Neural cell (in vitro differentiated cells): ENCODE measurements at regions not wholly inside any gene's neighbourhood (a gene's known extent, or its start where the extent isn't known, plus 50 kb on each side); places are given as distances from the start of the nearest gene placed in this dataset.

ENCODE experiments used
- H2AFZ ChIP-seq: fragments of 200-600, 300-800 bp; sonication (generic), shearing (Covaris generic); 2 replicates; pipeline ENCODE4 v1.6.0; 2014; ENCODE audit warnings: low read depth, mild to moderate bottlenecking, antibody characterized with exemption, low read length, moderate library complexity
- H3F3A ChIP-seq: fragments of 200-600 bp; shearing (Covaris generic); 2 replicates; pipeline ENCODE4 v1.6.1; 2016; ENCODE audit warnings: mild to moderate bottlenecking, moderate library complexity, mixed read lengths, antibody characterized with exemption, low read length; ENCODE audit not compliant: insufficient read depth, poor library complexity, severe bottlenecking
- H3K27ac ChIP-seq: fragments of 200-600, 300-800 bp; sonication (generic), shearing (Covaris generic); 2 replicates; pipeline ENCODE4 v1.5.1; 2014; ENCODE audit warnings: mild to moderate bottlenecking, low read length, moderate library complexity
- H3K27me3 ChIP-seq: fragments of 300-800, 200-600 bp; sonication (generic), shearing (Covaris generic); 2 replicates; pipeline ENCODE4 v1.6.0; 2014; ENCODE audit warnings: mild to moderate bottlenecking, low read depth, low read length, moderate library complexity; ENCODE audit not compliant: insufficient read depth
- H3K36me3 ChIP-seq: fragments of 300-800, 200-600 bp; sonication (generic), shearing (Covaris generic); 2 replicates; pipeline ENCODE4 v1.5.1; 2014; ENCODE audit warnings: mild to moderate bottlenecking, antibody characterized with exemption, low read length, moderate library complexity; ENCODE audit not compliant: insufficient read depth
- H3K4me2 ChIP-seq: fragments of 300-800, 200-600 bp; sonication (generic), shearing (Covaris generic); 2 replicates; pipeline ENCODE4 v1.6.0; 2014; ENCODE audit warnings: mild to moderate bottlenecking, low read length
- H3K4me3 ChIP-seq: fragments of 300-800, 200-600 bp; sonication (generic), shearing (Covaris generic); 2 replicates; pipeline ENCODE4 v1.5.1; 2014; ENCODE audit warnings: mild to moderate bottlenecking, low read length, moderate library complexity
- H3K79me2 ChIP-seq: fragments of 200-600 bp; shearing (Covaris generic); replicated peaks from 2 replicates; pipeline ENCODE4 v1.6.0; 2014; ENCODE audit warnings: mild to moderate bottlenecking, low read length, moderate library complexity; ENCODE audit not compliant: insufficient read depth
- H3K9ac ChIP-seq: fragments of 300-800, 200-600 bp; sonication (generic), shearing (Covaris generic); 2 replicates; pipeline ENCODE4 v1.6.1; 2016; ENCODE audit warnings: mild to moderate bottlenecking, low read length, mixed read lengths
- H3K9me2 ChIP-seq: fragments of 200-600 bp; shearing (Covaris generic); 2 replicates; pipeline ENCODE4 v1.6.1; 2016; ENCODE audit warnings: mild to moderate bottlenecking, low read length, mixed read lengths; ENCODE audit not compliant: insufficient read depth
- H3K9me3 ChIP-seq: fragments of 200-600, 300-800 bp; sonication (generic), shearing (Covaris generic); 2 replicates; pipeline ENCODE4 v1.6.1; 2016; ENCODE audit warnings: mild to moderate bottlenecking, mixed run types, low read length, moderate library complexity, mixed read lengths
- H4K20me1 ChIP-seq: fragments of 200-600 bp; shearing (Covaris generic); 2 replicates; pipeline ENCODE4 v1.6.1; 2016; ENCODE audit warnings: mild to moderate bottlenecking, mixed run types; ENCODE audit not compliant: insufficient read depth
- EP300 ChIP-seq: fragments of 450-650 bp; conservative IDR thresholded peaks from 2 replicates; pipeline ENCODE4 v1.6.1; 2014; ENCODE audit warnings: antibody characterized with exemption, mild to moderate bottlenecking, moderate library complexity; ENCODE audit not compliant: poor library complexity, severe bottlenecking
- EZH2 ChIP-seq: fragments of 200-600, 300-800 bp; shearing (Covaris generic), sonication (generic); IDR thresholded peaks from 2 replicates; pipeline ENCODE4 v1.6.1; 2014; ENCODE audit warnings: antibody characterized with exemption, low read length, borderline replicate concordance, mild to moderate bottlenecking; ENCODE audit not compliant: insufficient read depth, poor library complexity, severe bottlenecking
- MXI1 ChIP-seq: fragments of 450-650 bp; conservative IDR thresholded peaks from 2 replicates; pipeline ENCODE4 v1.6.1; 2014; ENCODE audit warnings: antibody characterized with exemption, mild to moderate bottlenecking; ENCODE audit not compliant: poor library complexity, severe bottlenecking
- POLR2AphosphoS5 ChIP-seq: IDR thresholded peaks from 2 replicates; pipeline ENCODE4 v1.6.1; 2012
- RAD21 ChIP-seq: fragments of 450-650 bp; conservative IDR thresholded peaks from 2 replicates; pipeline ENCODE4 v1.6.1; 2014; ENCODE audit warnings: antibody characterized with exemption, mild to moderate bottlenecking, moderate library complexity
- SMC3 ChIP-seq: fragments of 450-650 bp; conservative IDR thresholded peaks from 2 replicates; pipeline ENCODE4 v1.6.1; 2014; ENCODE audit warnings: antibody characterized with exemption, mild to moderate bottlenecking, moderate library complexity; ENCODE audit not compliant: poor library complexity
- TAF1 ChIP-seq: IDR thresholded peaks from 2 replicates; pipeline ENCODE4 v1.6.1; 2012; ENCODE audit warnings: low read depth
- TF ChIP-seq, protein P1 (sequence below): fragments of 450-650 bp; IDR thresholded peaks from 2 replicates; pipeline ENCODE4 v1.5.1; 2014; ENCODE audit warnings: antibody characterized with exemption, mild to moderate bottlenecking, moderate library complexity; ENCODE audit not compliant: poor library complexity, severe bottlenecking
- TF ChIP-seq, protein P2 (sequence below): IDR thresholded peaks from 2 replicates; pipeline ENCODE4 v1.6.1; 2012; ENCODE audit warnings: borderline replicate concordance

DNA sequence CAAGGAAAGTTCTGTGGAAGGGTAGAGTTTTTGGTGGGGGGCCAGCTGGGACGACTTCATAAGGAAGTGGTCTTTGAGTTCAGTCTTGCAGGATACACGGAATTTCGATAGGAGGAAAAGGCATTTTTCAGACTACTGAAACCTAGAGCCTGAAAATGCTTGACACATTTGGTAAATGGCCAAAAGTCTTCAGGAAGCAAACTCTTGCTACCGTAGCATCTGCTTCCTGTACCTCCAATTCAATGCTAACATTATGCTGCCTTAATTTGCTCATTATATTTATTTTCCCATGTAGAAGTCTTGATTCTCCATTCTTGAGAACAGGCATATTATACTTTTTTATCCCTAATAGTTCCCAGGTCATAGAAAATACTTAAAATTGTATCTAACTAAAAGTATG, 129.3 kb upstream of the MED13 start:
- H3K36me3 ChIP-seq = no peaks in the 10 kb centered on the region
- H3K9ac ChIP-seq = no peak overlapping the region
- no peak for TF ChIP-seq TAF1
- TF ChIP-seq, protein P1, sequence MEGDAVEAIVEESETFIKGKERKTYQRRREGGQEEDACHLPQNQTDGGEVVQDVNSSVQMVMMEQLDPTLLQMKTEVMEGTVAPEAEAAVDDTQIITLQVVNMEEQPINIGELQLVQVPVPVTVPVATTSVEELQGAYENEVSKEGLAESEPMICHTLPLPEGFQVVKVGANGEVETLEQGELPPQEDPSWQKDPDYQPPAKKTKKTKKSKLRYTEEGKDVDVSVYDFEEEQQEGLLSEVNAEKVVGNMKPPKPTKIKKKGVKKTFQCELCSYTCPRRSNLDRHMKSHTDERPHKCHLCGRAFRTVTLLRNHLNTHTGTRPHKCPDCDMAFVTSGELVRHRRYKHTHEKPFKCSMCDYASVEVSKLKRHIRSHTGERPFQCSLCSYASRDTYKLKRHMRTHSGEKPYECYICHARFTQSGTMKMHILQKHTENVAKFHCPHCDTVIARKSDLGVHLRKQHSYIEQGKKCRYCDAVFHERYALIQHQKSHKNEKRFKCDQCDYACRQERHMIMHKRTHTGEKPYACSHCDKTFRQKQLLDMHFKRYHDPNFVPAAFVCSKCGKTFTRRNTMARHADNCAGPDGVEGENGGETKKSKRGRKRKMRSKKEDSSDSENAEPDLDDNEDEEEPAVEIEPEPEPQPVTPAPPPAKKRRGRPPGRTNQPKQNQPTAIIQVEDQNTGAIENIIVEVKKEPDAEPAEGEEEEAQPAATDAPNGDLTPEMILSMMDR = no peak
- no peak for TF ChIP-seq EZH2
- TF ChIP-seq, protein P2, sequence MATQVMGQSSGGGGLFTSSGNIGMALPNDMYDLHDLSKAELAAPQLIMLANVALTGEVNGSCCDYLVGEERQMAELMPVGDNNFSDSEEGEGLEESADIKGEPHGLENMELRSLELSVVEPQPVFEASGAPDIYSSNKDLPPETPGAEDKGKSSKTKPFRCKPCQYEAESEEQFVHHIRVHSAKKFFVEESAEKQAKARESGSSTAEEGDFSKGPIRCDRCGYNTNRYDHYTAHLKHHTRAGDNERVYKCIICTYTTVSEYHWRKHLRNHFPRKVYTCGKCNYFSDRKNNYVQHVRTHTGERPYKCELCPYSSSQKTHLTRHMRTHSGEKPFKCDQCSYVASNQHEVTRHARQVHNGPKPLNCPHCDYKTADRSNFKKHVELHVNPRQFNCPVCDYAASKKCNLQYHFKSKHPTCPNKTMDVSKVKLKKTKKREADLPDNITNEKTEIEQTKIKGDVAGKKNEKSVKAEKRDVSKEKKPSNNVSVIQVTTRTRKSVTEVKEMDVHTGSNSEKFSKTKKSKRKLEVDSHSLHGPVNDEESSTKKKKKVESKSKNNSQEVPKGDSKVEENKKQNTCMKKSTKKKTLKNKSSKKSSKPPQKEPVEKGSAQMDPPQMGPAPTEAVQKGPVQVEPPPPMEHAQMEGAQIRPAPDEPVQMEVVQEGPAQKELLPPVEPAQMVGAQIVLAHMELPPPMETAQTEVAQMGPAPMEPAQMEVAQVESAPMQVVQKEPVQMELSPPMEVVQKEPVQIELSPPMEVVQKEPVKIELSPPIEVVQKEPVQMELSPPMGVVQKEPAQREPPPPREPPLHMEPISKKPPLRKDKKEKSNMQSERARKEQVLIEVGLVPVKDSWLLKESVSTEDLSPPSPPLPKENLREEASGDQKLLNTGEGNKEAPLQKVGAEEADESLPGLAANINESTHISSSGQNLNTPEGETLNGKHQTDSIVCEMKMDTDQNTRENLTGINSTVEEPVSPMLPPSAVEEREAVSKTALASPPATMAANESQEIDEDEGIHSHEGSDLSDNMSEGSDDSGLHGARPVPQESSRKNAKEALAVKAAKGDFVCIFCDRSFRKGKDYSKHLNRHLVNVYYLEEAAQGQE = no peak
- TF ChIP-seq SMC3 = no peak
- TF ChIP-seq POLR2AphosphoS5 = no peak
- TF ChIP-seq EP300 = no peak
- no peak for TF ChIP-seq RAD21
- no peak for TF ChIP-seq MXI1
- no peaks in the 10 kb centered on the region for H3K27me3 ChIP-seq
- no peaks in the 10 kb centered on the region for H3K9me2 ChIP-seq
- no peak overlapping the region for H3K27ac ChIP-seq
- H3K4me3 ChIP-seq = no peak overlapping the region
- H2AFZ ChIP-seq = no peak overlapping the region
- no peak overlapping the region for H3K4me2 ChIP-seq
- no peaks in the 10 kb centered on the region for H4K20me1 ChIP-seq
- no peaks in the 10 kb centered on the region for H3K79me2 ChIP-seq
- H3F3A ChIP-seq = no peaks in the 10 kb centered on the region
- H3K9me3 ChIP-seq = no peaks in the 10 kb centered on the region

DNA sequence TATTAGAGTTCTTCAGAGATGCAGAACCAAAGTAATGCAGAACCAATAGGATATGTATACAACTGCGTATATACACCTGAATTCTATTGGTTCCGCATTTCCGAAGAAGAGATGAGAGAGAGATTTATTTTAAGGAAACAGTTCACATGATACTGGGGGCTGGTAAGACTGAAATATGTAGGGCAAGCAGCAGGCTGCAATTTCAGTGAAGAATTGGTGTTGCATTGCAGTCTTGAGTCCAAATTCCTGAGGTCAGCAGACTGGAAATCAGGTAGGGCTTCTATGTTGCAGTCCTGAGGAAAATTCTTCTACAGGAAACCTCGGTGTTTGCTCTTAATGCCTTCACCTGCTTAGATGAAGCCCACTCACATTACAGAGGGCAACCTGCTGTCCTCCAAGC, 128.2 kb upstream of the MED13 start:
- H3K27me3 ChIP-seq = no peaks in the 10 kb centered on the region
- no peaks in the 10 kb centered on the region for H4K20me1 ChIP-seq
- H3K4me2 ChIP-seq = no peak overlapping the region
- no peak overlapping the region for H2AFZ ChIP-seq
- H3K9me3 ChIP-seq = no peaks in the 10 kb centered on the region
- H3K9me2 ChIP-seq = no peaks in the 10 kb centered on the region
- no peaks in the 10 kb centered on the region for H3K36me3 ChIP-seq
- no peak overlapping the region for H3K27ac ChIP-seq
- no peak overlapping the region for H3K4me3 ChIP-seq
- TF ChIP-seq SMC3 (no peak), TAF1 (no peak), EP300 (no peak)
- TF ChIP-seq, protein P1 = no peak
- TF ChIP-seq, protein P2 = no peak
- H3K9ac ChIP-seq = no peak overlapping the region
- no peaks in the 10 kb centered on the region for H3K79me2 ChIP-seq
- no peaks in the 10 kb centered on the region for H3F3A ChIP-seq
